LNCAP (cell line): ENCODE measurements at regions not wholly inside any gene's neighbourhood (a gene's known extent, or its start where the extent isn't known, plus 50 kb on each side); places are given as distances from the start of the nearest gene placed in this dataset.

ENCODE experiments used
- TF ChIP-seq, protein P1 (sequence below): fragments of 450-650 bp; IDR thresholded peaks from 2 replicates; pipeline ENCODE4 v1.5.1; 2017; ENCODE audit warnings: mild to moderate bottlenecking

- TF ChIP-seq, protein P1, sequence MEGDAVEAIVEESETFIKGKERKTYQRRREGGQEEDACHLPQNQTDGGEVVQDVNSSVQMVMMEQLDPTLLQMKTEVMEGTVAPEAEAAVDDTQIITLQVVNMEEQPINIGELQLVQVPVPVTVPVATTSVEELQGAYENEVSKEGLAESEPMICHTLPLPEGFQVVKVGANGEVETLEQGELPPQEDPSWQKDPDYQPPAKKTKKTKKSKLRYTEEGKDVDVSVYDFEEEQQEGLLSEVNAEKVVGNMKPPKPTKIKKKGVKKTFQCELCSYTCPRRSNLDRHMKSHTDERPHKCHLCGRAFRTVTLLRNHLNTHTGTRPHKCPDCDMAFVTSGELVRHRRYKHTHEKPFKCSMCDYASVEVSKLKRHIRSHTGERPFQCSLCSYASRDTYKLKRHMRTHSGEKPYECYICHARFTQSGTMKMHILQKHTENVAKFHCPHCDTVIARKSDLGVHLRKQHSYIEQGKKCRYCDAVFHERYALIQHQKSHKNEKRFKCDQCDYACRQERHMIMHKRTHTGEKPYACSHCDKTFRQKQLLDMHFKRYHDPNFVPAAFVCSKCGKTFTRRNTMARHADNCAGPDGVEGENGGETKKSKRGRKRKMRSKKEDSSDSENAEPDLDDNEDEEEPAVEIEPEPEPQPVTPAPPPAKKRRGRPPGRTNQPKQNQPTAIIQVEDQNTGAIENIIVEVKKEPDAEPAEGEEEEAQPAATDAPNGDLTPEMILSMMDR, result no peak
Observed at GRCh38 chr10:129104266-129105045, 362.6 kb upstream of the MGMT start.

GRCh38 chr10:129105266-129105665 lies 361.8 kb upstream of the MGMT start:
- TF ChIP-seq, protein P1, result no peak

- TF ChIP-seq, protein P1, result no peak
Observed at GRCh38 chr10:129106314-129106713, 360.7 kb upstream of the MGMT start.

DNA sequence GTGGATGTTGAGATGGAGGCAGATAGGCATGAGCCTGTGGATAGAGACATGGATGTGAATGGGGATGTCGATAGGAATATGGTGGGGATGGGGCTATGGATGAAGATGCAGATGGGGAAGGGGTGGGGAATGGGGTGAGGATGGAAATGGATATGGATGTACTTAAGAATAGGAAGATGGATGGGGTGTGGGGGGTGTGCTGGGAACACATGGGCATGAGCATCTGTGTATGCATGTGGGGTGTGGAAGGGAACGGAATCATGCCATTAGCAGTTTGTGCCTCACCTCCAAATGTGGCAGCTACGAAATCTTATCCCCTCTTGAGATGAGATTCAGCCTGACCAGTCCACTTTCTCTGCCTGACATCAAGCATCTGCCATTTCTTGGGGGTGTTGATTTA lies 359.5 kb upstream of the MGMT start:
- TF ChIP-seq, protein P1, result no peak

- TF ChIP-seq, protein P1, result no peak
Observed at GRCh38 chr10:129108378-129108777, 358.7 kb upstream of the MGMT start.

DNA sequence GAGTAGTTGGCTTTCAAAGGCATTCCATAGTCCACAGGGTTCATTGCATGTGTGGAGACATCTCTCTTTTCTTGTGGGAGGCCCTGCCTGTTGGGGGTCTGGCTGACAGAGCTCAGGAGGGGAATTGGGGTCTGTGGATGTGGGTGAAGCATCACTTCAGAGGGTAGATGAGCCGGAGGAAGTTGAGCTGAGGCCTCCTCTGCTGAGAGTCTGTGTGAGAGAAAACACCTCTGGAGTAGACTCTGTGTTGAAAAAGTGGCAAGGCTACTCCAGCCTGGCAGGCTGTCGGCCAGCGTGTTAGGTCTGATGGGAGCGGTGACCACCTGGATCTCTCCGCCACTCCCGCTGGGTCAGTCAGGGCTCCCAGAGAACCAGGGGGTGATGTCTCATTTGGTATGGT lies 358.0 kb upstream of the MGMT start:
- TF ChIP-seq, protein P1, result no peak

- TF ChIP-seq, protein P1, result no peak
Observed at GRCh38 chr10:129110780-129111179, 356.3 kb upstream of the MGMT start.

DNA sequence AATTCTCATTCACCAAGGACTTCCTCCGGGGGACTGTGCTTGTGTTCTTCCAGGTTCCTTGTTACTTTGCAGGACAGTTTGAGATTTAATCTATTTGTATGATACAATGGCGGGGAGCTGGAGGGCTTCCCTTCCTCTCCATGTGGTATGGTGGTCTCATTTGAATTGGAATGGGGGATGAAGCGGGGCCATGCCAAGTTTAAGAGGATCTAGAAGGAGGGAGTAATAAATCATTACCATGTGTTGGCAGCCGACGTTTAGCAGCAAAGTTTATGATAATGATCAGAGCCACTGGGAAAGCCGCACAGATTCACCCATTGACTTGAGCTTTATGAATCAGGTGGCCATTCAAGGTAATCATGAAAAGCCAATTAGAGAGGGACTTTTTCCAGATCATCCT lies 355.1 kb upstream of the MGMT start:
- TF ChIP-seq, protein P1, result no peak
